Trophoblast cell (in vitro differentiated cells and primary cell): ENCODE measurements at regions not wholly inside any gene's neighbourhood (a gene's known extent, or its start where the extent isn't known, plus 50 kb on each side); places are given as distances from the start of the nearest gene placed in this dataset.

Experiments
- DNase-seq, 2 donors: peaks; one replicate each; pipeline ENCODE4 v3.0.0-alpha.2; 2016
- H2AFZ ChIP-seq: 2 replicates; pipeline ENCODE4 v1.6.1; 2013; ENCODE audit warnings: low read length, moderate library complexity, mild to moderate bottlenecking; ENCODE audit not compliant: insufficient read depth, poor library complexity
- H2AK5ac ChIP-seq: 2 replicates; pipeline ENCODE4 v1.6.1; 2013; ENCODE audit warnings: mild to moderate bottlenecking, low read length
- H2BK120ac ChIP-seq: 2 replicates; pipeline ENCODE4 v1.6.1; 2013; ENCODE audit warnings: low read length, mild to moderate bottlenecking, moderate library complexity; ENCODE audit not compliant: insufficient read depth, poor library complexity
- H2BK12ac ChIP-seq: 2 replicates; pipeline ENCODE4 v1.6.1; 2013; ENCODE audit warnings: mild to moderate bottlenecking, low read length, moderate library complexity
- H2BK5ac ChIP-seq: 2 replicates; pipeline ENCODE4 v1.6.1; 2013; ENCODE audit warnings: low read length, low read depth, moderate library complexity, mild to moderate bottlenecking; ENCODE audit not compliant: poor library complexity
- H3K14ac ChIP-seq: 2 replicates; pipeline ENCODE4 v1.6.1; 2013; ENCODE audit warnings: mild to moderate bottlenecking, low read length
- H3K18ac ChIP-seq: 2 replicates; pipeline ENCODE4 v1.6.1; 2013; ENCODE audit warnings: mild to moderate bottlenecking, low read length
- H3K23ac ChIP-seq: 2 replicates; pipeline ENCODE4 v1.6.1; 2013; ENCODE audit warnings: low read length
- H3K27ac ChIP-seq: 2 replicates; pipeline ENCODE4 v1.5.1; 2013; ENCODE audit warnings: low read depth, mild to moderate bottlenecking, inconsistent platforms, low read length, moderate library complexity
- H3K27me3 ChIP-seq: 2 replicates; pipeline ENCODE4 v1.6.1; 2013; ENCODE audit warnings: inconsistent platforms, mild to moderate bottlenecking, low read length, moderate library complexity; ENCODE audit not compliant: insufficient read depth
- H3K36me3 ChIP-seq, 2 experiments: 1 replicate in 1 of 2; 2 replicates in 1 of 2; pipeline ENCODE4 v1.6.1; 2013; ENCODE audit warnings: low read length in 2 of 2, mild to moderate bottlenecking in 2 of 2, moderate library complexity in 1 of 2; ENCODE audit not compliant: insufficient read depth in 2 of 2, control insufficient read depth in 1 of 2
- H3K4ac ChIP-seq: 2 replicates; pipeline ENCODE4 v1.6.1; 2013; ENCODE audit warnings: low read depth, mild to moderate bottlenecking, low read length, moderate library complexity
- H3K4me1 ChIP-seq, 2 experiments: 1 replicate in 1 of 2; 2 replicates in 1 of 2; pipeline ENCODE4 v1.6.1; 2013; ENCODE audit warnings: low read length in 2 of 2, mild to moderate bottlenecking in 2 of 2, moderate library complexity in 1 of 2; ENCODE audit not compliant: insufficient read depth in 2 of 2, control insufficient read depth in 1 of 2
- H3K4me2 ChIP-seq: 2 replicates; pipeline ENCODE4 v1.6.1; 2013; ENCODE audit warnings: inconsistent platforms, mild to moderate bottlenecking, low read length, moderate library complexity
- H3K4me3 ChIP-seq: 2 replicates; pipeline ENCODE4 v1.5.1; 2013; ENCODE audit warnings: mild to moderate bottlenecking, low read depth, low read length, inconsistent platforms
- H3K79me1 ChIP-seq: one replicate; pipeline ENCODE4 v1.6.1; 2013; ENCODE audit warnings: low read length
- H3K79me2 ChIP-seq: 2 replicates; pipeline ENCODE4 v1.6.1; 2013; ENCODE audit warnings: low read length, mild to moderate bottlenecking; ENCODE audit not compliant: control insufficient read depth, insufficient read depth, poor library complexity
- H3K9ac ChIP-seq: 2 replicates; pipeline ENCODE4 v1.6.1; 2013; ENCODE audit warnings: mild to moderate bottlenecking, low read length
- H3K9me3 ChIP-seq: 2 replicates; pipeline ENCODE4 v1.6.1; 2013; ENCODE audit warnings: low read depth, mild to moderate bottlenecking, control low read depth, inconsistent platforms, low read length; ENCODE audit not compliant: insufficient read depth
- H4K12ac ChIP-seq: 2 replicates; pipeline ENCODE4 v1.6.1; 2013; ENCODE audit warnings: low read depth, mild to moderate bottlenecking, low read length, moderate library complexity
- H4K8ac ChIP-seq: 2 replicates; pipeline ENCODE4 v1.6.1; 2013; ENCODE audit warnings: low read depth, mild to moderate bottlenecking, low read length, moderate library complexity
- H4K91ac ChIP-seq: one replicate; pipeline ENCODE4 v1.6.1; 2013; ENCODE audit warnings: low read depth, mild to moderate bottlenecking, low read length, moderate library complexity
- WGBS: extraction: QIAGEN DNeasy Blood & Tissue Kit; methylation state at CpG from one replicate; pipeline ENCODE4 v1.1.7; 2013; ENCODE audit warnings: missing lambda C conversion rate; ENCODE audit not compliant: insufficient read length, insufficient coverage; ENCODE audit errors: extremely low coverage; 5-methylcytosine and 5-hydroxymethylcytosine counted together

DNA sequence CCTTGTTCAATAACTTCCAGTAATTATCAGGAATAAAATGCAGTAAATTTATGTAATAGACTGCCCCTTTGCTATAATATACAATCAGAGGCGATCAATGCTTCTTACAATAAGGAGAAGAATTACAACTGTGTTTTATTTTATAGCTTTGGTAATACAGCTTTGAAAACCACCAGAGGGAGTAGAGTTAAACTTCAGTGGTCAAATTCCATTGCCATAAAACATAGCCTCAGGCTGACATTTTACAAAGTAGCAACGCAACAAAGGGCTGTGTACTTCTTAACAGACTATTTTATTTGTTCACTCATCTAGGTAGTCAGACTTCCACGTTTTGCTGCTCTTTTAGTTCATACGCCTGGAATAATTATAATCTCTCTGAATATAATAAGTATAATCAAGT is 58.5 kb downstream of the TEX13C start:
- H3K14ac ChIP-seq = no peak overlapping the region
- no peaks in the 10 kb centered on the region for H3K4me1 ChIP-seq
- H3K9ac ChIP-seq = no peak overlapping the region
- no peaks in the 10 kb centered on the region for H3K79me1 ChIP-seq
- no peak overlapping the region for H4K8ac ChIP-seq
- no peak overlapping the region for H3K18ac ChIP-seq
- no peaks in the 10 kb centered on the region for H3K9me3 ChIP-seq
- H3K23ac ChIP-seq = no peak overlapping the region
- H2AK5ac ChIP-seq = no peak overlapping the region
- no peak overlapping the region for H2BK12ac ChIP-seq
- H3K4ac ChIP-seq = no peak overlapping the region
- no peaks in the 10 kb centered on the region for H3K36me3 ChIP-seq
- no peak for DNase-seq
- H3K4me2 ChIP-seq = no peak overlapping the region
- H3K27me3 ChIP-seq = no peaks in the 10 kb centered on the region
- no peak overlapping the region for H4K12ac ChIP-seq
- H2AFZ ChIP-seq = no peak overlapping the region
- no peak overlapping the region for H2BK5ac ChIP-seq
- H3K79me2 ChIP-seq = no peaks in the 10 kb centered on the region
- WGBS = no CpG with 5 or more reads among the region's 4 CpGs
- H3K27ac ChIP-seq = no peak overlapping the region
- no peak overlapping the region for H3K4me3 ChIP-seq
- no peak overlapping the region for H4K91ac ChIP-seq
- H2BK120ac ChIP-seq = no peak overlapping the region

DNA sequence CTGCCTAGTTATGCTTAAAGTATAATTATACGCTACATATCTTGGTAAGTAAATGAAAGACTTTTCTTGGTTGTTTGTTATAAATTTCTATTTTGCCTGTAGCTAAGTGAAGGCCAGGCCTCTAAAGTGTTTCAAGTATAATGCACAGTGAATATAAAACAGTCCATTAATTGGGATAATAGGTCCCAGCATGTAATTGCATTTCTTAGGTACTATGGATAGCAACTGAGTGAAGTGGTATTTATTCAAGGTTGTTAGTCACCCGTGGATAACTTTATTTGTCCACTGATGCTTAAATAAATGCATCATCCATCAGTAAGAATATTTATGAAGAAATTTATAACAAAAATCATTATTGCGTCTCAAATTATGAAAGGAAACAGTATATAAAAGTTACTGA is 59.1 kb downstream of the TEX13C start:
- Histone ChIP-seq H3K9ac (no peak overlapping the region), H3K79me2 (no peaks in the 10 kb centered on the region), H2AK5ac (no peak overlapping the region), H3K4me3 (no peak overlapping the region), H3K14ac (no peak overlapping the region), H2AFZ (no peak overlapping the region), H4K8ac (no peak overlapping the region), H3K23ac (no peak overlapping the region), H3K4ac (no peak overlapping the region), H4K91ac (no peak overlapping the region), H3K4me2 (no peak overlapping the region), H3K9me3 (no peaks in the 10 kb centered on the region), H2BK5ac (no peak overlapping the region), H3K79me1 (no peaks in the 10 kb centered on the region), H3K27ac (no peak overlapping the region), H3K18ac (no peak overlapping the region), H3K27me3 (no peaks in the 10 kb centered on the region), H2BK12ac (no peak overlapping the region), H3K4me1 (no peaks in the 10 kb centered on the region), H2BK120ac (no peak overlapping the region), H3K36me3 (no peaks in the 10 kb centered on the region), H4K12ac (no peak overlapping the region)
- DNase-seq = no peak
- WGBS = no CpG with 5 or more reads among the region's 3 CpGs

DNA sequence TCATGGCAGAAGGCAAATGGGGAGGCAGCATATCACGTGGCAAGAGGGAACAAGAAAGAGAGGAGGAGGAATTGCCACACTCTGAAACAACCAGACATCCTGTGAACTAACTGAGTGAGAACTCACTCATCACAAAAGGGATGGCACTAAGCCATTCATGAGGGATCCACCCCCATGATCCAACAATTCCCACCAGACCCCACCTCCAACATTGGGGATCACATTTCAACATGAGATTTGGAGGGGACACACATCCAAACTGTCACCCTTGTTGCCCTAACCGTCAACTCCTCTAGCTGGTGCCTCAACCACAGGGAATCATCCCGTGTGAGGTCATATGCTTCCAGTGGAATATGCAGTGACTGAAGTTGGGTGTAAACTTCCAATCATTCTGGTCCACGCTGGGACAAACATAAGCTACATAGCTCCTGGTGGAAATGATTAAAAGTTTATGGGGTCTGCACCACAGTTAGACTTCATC is 62.5 kb downstream of the TEX13C start:
- Histone ChIP-seq H3K4me2 (no peak overlapping the region), H3K18ac (no peak overlapping the region), H3K36me3 (no peaks in the 10 kb centered on the region), H3K4ac (no peak overlapping the region), H3K79me2 (no peaks in the 10 kb centered on the region), H2BK12ac (no peak overlapping the region), H3K79me1 (no peaks in the 10 kb centered on the region), H3K14ac (no peak overlapping the region), H2BK120ac (no peak overlapping the region), H3K4me3 (no peak overlapping the region), H3K4me1 (no peaks in the 10 kb centered on the region), H3K9me3 (no peaks in the 10 kb centered on the region), H3K9ac (no peak overlapping the region), H3K23ac (no peak overlapping the region), H2AK5ac (no peak overlapping the region), H4K12ac (no peak overlapping the region), H3K27ac (no peak overlapping the region), H3K27me3 (no peaks in the 10 kb centered on the region), H4K91ac (no peak overlapping the region), H4K8ac (no peak overlapping the region), H2AFZ (no peak overlapping the region), H2BK5ac (no peak overlapping the region)
- no CpG with 5 or more reads among the region's 4 CpGs for WGBS
- no peak for DNase-seq

DNA sequence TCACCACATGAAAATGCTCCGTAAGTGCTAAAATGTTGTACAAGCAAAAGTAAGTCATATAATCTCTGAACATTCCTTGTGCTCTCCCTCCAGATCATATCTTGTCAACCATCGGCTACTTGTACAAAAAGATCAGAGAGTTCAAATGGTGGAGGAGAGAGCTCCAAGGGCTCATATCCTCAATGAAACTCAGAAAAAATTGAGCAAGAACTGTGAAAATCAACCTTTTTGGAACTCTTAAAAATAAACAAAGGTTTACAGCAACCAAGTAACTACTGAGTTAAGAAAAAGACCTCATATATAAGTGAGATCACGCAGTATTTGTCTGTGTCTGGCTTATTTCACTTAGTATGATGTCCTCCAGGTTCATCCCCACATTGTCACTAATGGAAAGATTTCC is 63.2 kb downstream of the TEX13C start:
- Histone ChIP-seq H2BK5ac (no peak overlapping the region), H2AFZ (no peak overlapping the region), H3K4me1 (no peaks in the 10 kb centered on the region), H3K9ac (no peak overlapping the region), H3K14ac (no peak overlapping the region), H2BK120ac (no peak overlapping the region), H3K9me3 (no peaks in the 10 kb centered on the region), H3K27me3 (no peaks in the 10 kb centered on the region), H3K79me2 (no peaks in the 10 kb centered on the region), H3K23ac (no peak overlapping the region), H2AK5ac (no peak overlapping the region), H3K36me3 (no peaks in the 10 kb centered on the region), H3K4me3 (no peak overlapping the region), H2BK12ac (no peak overlapping the region), H3K4ac (no peak overlapping the region), H4K12ac (no peak overlapping the region), H3K27ac (no peak overlapping the region), H3K4me2 (no peak overlapping the region), H3K79me1 (no peaks in the 10 kb centered on the region), H4K91ac (no peak overlapping the region), H3K18ac (no peak overlapping the region), H4K8ac (no peak overlapping the region)
- DNase-seq = no peak
- WGBS = no CpG with 5 or more reads among the region's 3 CpGs
